K562 (cell line): ENCODE measurements at regions not wholly inside any gene's neighbourhood (a gene's known extent, or its start where the extent isn't known, plus 50 kb on each side); places are given as distances from the start of the nearest gene placed in this dataset.
A peak's percentile ranks its signal among the peaks of the same experiment; 100 is the strongest.

Experiments used
- JUND ChIP-seq, 2 experiments: IDR thresholded peaks; 2 replicates in 1 of 2; 3 replicates in 1 of 2; pipeline ENCODE4 v1.6.1; 2011; ENCODE audit warnings: borderline replicate concordance in 2 of 2, low read depth in 2 of 2, low read length in 2 of 2, improper control_type of control experiment in 1 of 2, missing biosample characterization in 1 of 2, missing genetic modification characterization in 1 of 2, missing genetic modification reagents in 1 of 2
- PHTF2 ChIP-seq: fragments of 250-450 bp; sonication (Bioruptor Pico); IDR thresholded peaks from 2 replicates; pipeline ENCODE4 v1.5.0; 2021; ENCODE audit warnings: mild to moderate bottlenecking
- POLR2B ChIP-seq: fragments of 450-650 bp; IDR thresholded peaks from 2 replicates; pipeline ENCODE4 v1.6.1; 2018; ENCODE audit warnings: low read depth; ENCODE audit not compliant: partially characterized antibody
- ZNF277 ChIP-seq: fragments of 250-450 bp; sonication (Bioruptor Pico); IDR thresholded peaks from 2 replicates; pipeline ENCODE4 v1.8.0; 2022; ENCODE audit warnings: inconsistent platforms, mild to moderate bottlenecking, moderate library complexity, borderline replicate concordance
- ZNF609 ChIP-seq: sonication (generic); formaldehyde crosslinking; IDR thresholded peaks from 2 replicates; pipeline ENCODE4 v1.8.1; 2023; ENCODE audit warnings: missing genetic modification reagents, mild to moderate bottlenecking, borderline replicate concordance
- TF ChIP-seq, protein P1 (sequence below): fragments of 450-650 bp; formaldehyde crosslinking; IDR thresholded peaks from 2 replicates; pipeline ENCODE4 v1.4.0; 2020; ENCODE audit warnings: mild to moderate bottlenecking, moderate library complexity
- TF ChIP-seq, protein P2 (sequence below): fragments of 450-650 bp; IDR thresholded peaks from 2 replicates; pipeline ENCODE4 v1.6.1; 2016; ENCODE audit warnings: mild to moderate bottlenecking, moderate library complexity

- TF ChIP-seq JUND (IDR thresholded peaks at IDR 0.05; ENCODE audit: borderline replicate concordance, low read depth, low read length), result 0 out of 2 replicates have a peak, but pooled peaks have one; percentile 10
- no peak for TF ChIP-seq JUND (tag; IDR thresholded peaks at IDR 0.05; ENCODE audit: borderline replicate concordance, low read depth, low read length)
- TF ChIP-seq PHTF2 (CRISPR knock-in tag), result no peak
- no peak for TF ChIP-seq ZNF609
- TF ChIP-seq ZNF277 (CRISPR knock-in tag), result no peak
- TF ChIP-seq, protein P1, sequence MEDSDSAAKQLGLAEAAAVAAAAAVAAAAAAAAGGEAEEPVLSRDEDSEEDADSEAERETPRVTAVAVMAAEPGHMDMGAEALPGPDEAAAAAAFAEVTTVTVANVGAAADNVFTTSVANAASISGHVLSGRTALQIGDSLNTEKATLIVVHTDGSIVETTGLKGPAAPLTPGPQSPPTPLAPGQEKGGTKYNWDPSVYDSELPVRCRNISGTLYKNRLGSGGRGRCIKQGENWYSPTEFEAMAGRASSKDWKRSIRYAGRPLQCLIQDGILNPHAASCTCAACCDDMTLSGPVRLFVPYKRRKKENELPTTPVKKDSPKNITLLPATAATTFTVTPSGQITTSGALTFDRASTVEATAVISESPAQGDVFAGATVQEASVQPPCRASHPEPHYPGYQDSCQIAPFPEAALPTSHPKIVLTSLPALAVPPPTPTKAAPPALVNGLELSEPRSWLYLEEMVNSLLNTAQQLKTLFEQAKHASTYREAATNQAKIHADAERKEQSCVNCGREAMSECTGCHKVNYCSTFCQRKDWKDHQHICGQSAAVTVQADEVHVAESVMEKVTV (CRISPR knock-in tag), result peak; percentile 76
- no peak for TF ChIP-seq POLR2B
- TF ChIP-seq, protein P2, sequence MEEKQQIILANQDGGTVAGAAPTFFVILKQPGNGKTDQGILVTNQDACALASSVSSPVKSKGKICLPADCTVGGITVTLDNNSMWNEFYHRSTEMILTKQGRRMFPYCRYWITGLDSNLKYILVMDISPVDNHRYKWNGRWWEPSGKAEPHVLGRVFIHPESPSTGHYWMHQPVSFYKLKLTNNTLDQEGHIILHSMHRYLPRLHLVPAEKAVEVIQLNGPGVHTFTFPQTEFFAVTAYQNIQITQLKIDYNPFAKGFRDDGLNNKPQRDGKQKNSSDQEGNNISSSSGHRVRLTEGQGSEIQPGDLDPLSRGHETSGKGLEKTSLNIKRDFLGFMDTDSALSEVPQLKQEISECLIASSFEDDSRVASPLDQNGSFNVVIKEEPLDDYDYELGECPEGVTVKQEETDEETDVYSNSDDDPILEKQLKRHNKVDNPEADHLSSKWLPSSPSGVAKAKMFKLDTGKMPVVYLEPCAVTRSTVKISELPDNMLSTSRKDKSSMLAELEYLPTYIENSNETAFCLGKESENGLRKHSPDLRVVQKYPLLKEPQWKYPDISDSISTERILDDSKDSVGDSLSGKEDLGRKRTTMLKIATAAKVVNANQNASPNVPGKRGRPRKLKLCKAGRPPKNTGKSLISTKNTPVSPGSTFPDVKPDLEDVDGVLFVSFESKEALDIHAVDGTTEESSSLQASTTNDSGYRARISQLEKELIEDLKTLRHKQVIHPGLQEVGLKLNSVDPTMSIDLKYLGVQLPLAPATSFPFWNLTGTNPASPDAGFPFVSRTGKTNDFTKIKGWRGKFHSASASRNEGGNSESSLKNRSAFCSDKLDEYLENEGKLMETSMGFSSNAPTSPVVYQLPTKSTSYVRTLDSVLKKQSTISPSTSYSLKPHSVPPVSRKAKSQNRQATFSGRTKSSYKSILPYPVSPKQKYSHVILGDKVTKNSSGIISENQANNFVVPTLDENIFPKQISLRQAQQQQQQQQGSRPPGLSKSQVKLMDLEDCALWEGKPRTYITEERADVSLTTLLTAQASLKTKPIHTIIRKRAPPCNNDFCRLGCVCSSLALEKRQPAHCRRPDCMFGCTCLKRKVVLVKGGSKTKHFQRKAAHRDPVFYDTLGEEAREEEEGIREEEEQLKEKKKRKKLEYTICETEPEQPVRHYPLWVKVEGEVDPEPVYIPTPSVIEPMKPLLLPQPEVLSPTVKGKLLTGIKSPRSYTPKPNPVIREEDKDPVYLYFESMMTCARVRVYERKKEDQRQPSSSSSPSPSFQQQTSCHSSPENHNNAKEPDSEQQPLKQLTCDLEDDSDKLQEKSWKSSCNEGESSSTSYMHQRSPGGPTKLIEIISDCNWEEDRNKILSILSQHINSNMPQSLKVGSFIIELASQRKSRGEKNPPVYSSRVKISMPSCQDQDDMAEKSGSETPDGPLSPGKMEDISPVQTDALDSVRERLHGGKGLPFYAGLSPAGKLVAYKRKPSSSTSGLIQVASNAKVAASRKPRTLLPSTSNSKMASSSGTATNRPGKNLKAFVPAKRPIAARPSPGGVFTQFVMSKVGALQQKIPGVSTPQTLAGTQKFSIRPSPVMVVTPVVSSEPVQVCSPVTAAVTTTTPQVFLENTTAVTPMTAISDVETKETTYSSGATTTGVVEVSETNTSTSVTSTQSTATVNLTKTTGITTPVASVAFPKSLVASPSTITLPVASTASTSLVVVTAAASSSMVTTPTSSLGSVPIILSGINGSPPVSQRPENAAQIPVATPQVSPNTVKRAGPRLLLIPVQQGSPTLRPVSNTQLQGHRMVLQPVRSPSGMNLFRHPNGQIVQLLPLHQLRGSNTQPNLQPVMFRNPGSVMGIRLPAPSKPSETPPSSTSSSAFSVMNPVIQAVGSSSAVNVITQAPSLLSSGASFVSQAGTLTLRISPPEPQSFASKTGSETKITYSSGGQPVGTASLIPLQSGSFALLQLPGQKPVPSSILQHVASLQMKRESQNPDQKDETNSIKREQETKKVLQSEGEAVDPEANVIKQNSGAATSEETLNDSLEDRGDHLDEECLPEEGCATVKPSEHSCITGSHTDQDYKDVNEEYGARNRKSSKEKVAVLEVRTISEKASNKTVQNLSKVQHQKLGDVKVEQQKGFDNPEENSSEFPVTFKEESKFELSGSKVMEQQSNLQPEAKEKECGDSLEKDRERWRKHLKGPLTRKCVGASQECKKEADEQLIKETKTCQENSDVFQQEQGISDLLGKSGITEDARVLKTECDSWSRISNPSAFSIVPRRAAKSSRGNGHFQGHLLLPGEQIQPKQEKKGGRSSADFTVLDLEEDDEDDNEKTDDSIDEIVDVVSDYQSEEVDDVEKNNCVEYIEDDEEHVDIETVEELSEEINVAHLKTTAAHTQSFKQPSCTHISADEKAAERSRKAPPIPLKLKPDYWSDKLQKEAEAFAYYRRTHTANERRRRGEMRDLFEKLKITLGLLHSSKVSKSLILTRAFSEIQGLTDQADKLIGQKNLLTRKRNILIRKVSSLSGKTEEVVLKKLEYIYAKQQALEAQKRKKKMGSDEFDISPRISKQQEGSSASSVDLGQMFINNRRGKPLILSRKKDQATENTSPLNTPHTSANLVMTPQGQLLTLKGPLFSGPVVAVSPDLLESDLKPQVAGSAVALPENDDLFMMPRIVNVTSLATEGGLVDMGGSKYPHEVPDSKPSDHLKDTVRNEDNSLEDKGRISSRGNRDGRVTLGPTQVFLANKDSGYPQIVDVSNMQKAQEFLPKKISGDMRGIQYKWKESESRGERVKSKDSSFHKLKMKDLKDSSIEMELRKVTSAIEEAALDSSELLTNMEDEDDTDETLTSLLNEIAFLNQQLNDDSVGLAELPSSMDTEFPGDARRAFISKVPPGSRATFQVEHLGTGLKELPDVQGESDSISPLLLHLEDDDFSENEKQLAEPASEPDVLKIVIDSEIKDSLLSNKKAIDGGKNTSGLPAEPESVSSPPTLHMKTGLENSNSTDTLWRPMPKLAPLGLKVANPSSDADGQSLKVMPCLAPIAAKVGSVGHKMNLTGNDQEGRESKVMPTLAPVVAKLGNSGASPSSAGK, result peak; percentile 75
These were observed 369.0 kb downstream of the THBS2 start (continued) for GRCh38 chr6:168884646-168885086.
